ENCODE measurements at regions not wholly inside any gene's neighbourhood (a gene's known extent, or its start where the extent isn't known, plus 50 kb on each side); places are given as distances from the start of the nearest gene placed in this dataset.

- H3K27ac Mint-ChIP-seq: no peak overlapping the region
- H3K4me1 Mint-ChIP-seq: no peaks in the 10 kb centered on the region
- CTCF ChIA-PET: no interaction called here
- H3K27me3 Mint-ChIP-seq: no peaks in the 10 kb centered on the region
- DNase-seq (no peak), ATAC-seq (no peak)
- H3K36me3 Mint-ChIP-seq: no peaks in the 10 kb centered on the region
- no peak overlapping the region for H3K4me3 Mint-ChIP-seq
- peaks cover 9% of the 10 kb centered on the region for H3K9me3 Mint-ChIP-seq (ENCODE audit: low read depth)
Measured at GRCh38 chr2:122590524-122590923, 835.1 kb downstream of the TSN start.

GRCh38 chr2:122595065-122595464 lies 839.6 kb downstream of the TSN start:
- ATAC-seq (no peak), DNase-seq (no peak)
- Mint-ChIP-seq H3K27me3 (no peaks in the 10 kb centered on the region), H3K9me3 (ENCODE audit: low read depth) (peaks cover 5% of the 10 kb centered on the region), H3K4me3 (no peak overlapping the region), H3K27ac (no peak overlapping the region), H3K4me1 (no peaks in the 10 kb centered on the region), H3K36me3 (no peaks in the 10 kb centered on the region)
- CTCF ChIA-PET: no interaction called here

- ATAC-seq (no peak), DNase-seq (no peak)
- CTCF ChIA-PET: no interaction called here
- Mint-ChIP-seq H3K9me3 (ENCODE audit: low read depth) (peaks cover 5% of the 10 kb centered on the region), H3K27me3 (no peaks in the 10 kb centered on the region), H3K27ac (no peak overlapping the region), H3K4me3 (no peak overlapping the region), H3K4me1 (no peaks in the 10 kb centered on the region), H3K36me3 (no peaks in the 10 kb centered on the region)
Measured at GRCh38 chr2:122596598-122596997, 841.1 kb downstream of the TSN start.

- Mint-ChIP-seq H3K9me3 (ENCODE audit: low read depth) (no peaks in the 10 kb centered on the region), H3K27ac (no peak overlapping the region), H3K4me3 (no peak overlapping the region), H3K4me1 (no peaks in the 10 kb centered on the region), H3K27me3 (no peaks in the 10 kb centered on the region), H3K36me3 (no peaks in the 10 kb centered on the region)
- CTCF ChIA-PET: no interaction called here
- no peak for ATAC-seq
- no peak for DNase-seq
Measured at GRCh38 chr2:122598784-122599183, 843.3 kb downstream of the TSN start.

DNA sequence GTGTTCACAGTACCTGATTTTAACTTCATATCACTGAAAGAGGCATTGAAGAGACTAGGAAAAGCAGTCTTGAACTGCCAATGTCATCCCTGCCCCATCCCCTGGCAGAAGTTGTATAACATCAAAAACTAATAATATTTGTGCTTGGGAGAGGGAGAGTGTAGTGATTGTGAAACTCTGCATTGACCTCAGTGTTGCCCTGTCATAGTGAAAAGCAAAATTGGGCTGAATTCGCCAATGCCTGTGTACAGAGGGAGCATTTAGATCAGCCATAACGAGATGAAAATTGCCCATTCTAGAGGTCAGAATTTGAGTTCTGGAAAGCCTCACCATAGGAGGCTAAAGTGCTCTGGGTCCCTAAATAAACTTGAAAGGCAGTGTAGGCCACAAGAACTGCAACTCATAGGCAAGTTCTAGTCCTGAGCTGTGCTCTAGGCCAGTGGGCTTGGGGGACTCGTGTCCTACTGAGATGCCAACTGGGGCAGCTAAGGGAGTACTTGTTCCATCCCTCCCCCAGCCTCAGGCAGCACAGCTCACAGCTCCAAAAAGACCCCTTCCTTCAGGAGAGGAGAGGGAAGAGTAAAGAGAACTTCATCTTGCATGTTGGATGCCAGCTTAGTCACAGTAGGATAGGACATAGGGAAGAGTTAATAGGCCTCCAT lies 855.6 kb downstream of the TSN start:
- Mint-ChIP-seq H3K27me3 (no peaks in the 10 kb centered on the region), H3K4me3 (no peak overlapping the region), H3K9me3 (ENCODE audit: low read depth) (peaks cover 5% of the 10 kb centered on the region), H3K27ac (no peak overlapping the region), H3K4me1 (no peaks in the 10 kb centered on the region), H3K36me3 (no peaks in the 10 kb centered on the region)
- CTCF ChIA-PET: no interaction called here
- ATAC-seq: no peak
- DNase-seq: no peak

- Mint-ChIP-seq H3K27me3 (no peaks in the 10 kb centered on the region), H3K4me3 (no peak overlapping the region), H3K9me3 (ENCODE audit: low read depth) (peaks cover 14% of the 10 kb centered on the region), H3K27ac (no peak overlapping the region), H3K36me3 (no peaks in the 10 kb centered on the region), H3K4me1 (no peaks in the 10 kb centered on the region)
- CTCF ChIA-PET: no interaction called here
- ATAC-seq (no peak), DNase-seq (no peak)
Measured at GRCh38 chr2:122622934-122623333, 867.5 kb downstream of the TSN start.

DNA sequence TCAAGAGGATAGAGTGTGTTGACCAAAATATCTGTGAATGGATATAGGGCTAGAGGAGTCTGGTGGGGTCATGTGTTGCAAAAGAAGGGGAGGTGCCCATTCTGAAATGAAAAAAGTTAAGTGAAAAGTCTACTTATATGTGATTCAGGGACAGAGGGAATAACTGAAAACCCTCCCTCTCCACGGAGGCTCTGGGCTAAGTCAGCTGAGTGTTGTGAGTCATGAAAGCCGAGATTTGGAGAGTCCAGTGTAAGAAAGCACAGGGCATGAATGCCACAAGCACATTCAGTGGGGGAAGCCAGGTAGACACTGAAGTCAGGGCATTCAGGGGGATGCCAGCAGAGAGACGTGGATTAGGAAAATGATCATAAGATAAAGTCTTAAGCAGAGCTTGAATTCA lies 871.9 kb downstream of the TSN start:
- DNase-seq (no peak), ATAC-seq (no peak)
- H3K27ac Mint-ChIP-seq: no peak overlapping the region
- H3K9me3 Mint-ChIP-seq (ENCODE audit: low read depth): peaks cover 7% of the 10 kb centered on the region
- no peaks in the 10 kb centered on the region for H3K36me3 Mint-ChIP-seq
- CTCF ChIA-PET: no interaction called here
- H3K4me3 Mint-ChIP-seq: no peak overlapping the region
- no peaks in the 10 kb centered on the region for H3K4me1 Mint-ChIP-seq
- no peaks in the 10 kb centered on the region for H3K27me3 Mint-ChIP-seq

GRCh38 chr2:122634256-122634655 lies 878.8 kb downstream of the TSN start:
- Mint-ChIP-seq H3K27ac (no peak overlapping the region), H3K9me3 (ENCODE audit: low read depth) (peaks cover 3% of the 10 kb centered on the region), H3K27me3 (no peaks in the 10 kb centered on the region), H3K4me3 (no peak overlapping the region), H3K36me3 (no peaks in the 10 kb centered on the region), H3K4me1 (no peaks in the 10 kb centered on the region)
- DNase-seq (no peak), ATAC-seq (no peak)
- CTCF ChIA-PET: no interaction called here

GRCh38 chr2:122634920-122635319 lies 879.5 kb downstream of the TSN start:
- Mint-ChIP-seq H3K9me3 (ENCODE audit: low read depth) (peaks cover 3% of the 10 kb centered on the region), H3K27ac (no peak overlapping the region), H3K36me3 (no peaks in the 10 kb centered on the region), H3K27me3 (no peaks in the 10 kb centered on the region), H3K4me3 (no peak overlapping the region), H3K4me1 (no peaks in the 10 kb centered on the region)
- no peak for DNase-seq
- no peak for ATAC-seq
- CTCF ChIA-PET: no interaction called here

GRCh38 chr2:122635686-122636085 lies 880.2 kb downstream of the TSN start:
- CTCF ChIA-PET: no interaction called here
- H3K9me3 Mint-ChIP-seq (ENCODE audit: low read depth): peaks cover 9% of the 10 kb centered on the region
- no peak overlapping the region for H3K27ac Mint-ChIP-seq
- H3K27me3 Mint-ChIP-seq: no peaks in the 10 kb centered on the region
- H3K4me1 Mint-ChIP-seq: no peaks in the 10 kb centered on the region
- H3K4me3 Mint-ChIP-seq: no peak overlapping the region
- DNase-seq (no peak), ATAC-seq (no peak)
- H3K36me3 Mint-ChIP-seq: no peaks in the 10 kb centered on the region

DNA sequence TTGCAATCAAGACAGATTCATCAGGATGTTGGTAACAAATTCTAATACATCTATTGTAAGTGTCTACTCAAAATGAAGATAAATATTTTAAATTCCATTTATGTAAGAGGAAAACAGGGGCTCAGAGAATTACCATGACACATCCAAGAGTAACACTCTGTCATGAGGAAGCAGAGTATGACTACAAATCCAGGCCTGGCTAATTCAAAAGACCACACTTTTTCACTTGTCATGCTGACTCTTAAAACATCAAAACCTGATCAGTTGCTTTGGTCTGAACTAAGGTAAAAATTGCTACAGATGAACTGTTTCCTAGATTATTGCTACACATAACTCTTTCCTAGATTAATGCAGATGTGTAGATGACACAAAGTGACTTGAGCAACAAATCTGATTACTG lies 880.6 kb downstream of the TSN start:
- DNase-seq (no peak), ATAC-seq (no peak)
- H3K27me3 Mint-ChIP-seq: no peaks in the 10 kb centered on the region
- CTCF ChIA-PET: no interaction called here
- H3K9me3 Mint-ChIP-seq (ENCODE audit: low read depth): peaks cover 10% of the 10 kb centered on the region
- no peak overlapping the region for H3K4me3 Mint-ChIP-seq
- no peaks in the 10 kb centered on the region for H3K36me3 Mint-ChIP-seq
- H3K4me1 Mint-ChIP-seq: no peaks in the 10 kb centered on the region
- H3K27ac Mint-ChIP-seq: no peak overlapping the region

- Mint-ChIP-seq H3K27me3 (no peaks in the 10 kb centered on the region), H3K36me3 (no peaks in the 10 kb centered on the region), H3K9me3 (ENCODE audit: low read depth) (peaks cover 10% of the 10 kb centered on the region), H3K4me3 (no peak overlapping the region), H3K27ac (no peak overlapping the region), H3K4me1 (no peaks in the 10 kb centered on the region)
- ATAC-seq (no peak), DNase-seq (no peak)
- CTCF ChIA-PET: no interaction called here
Measured at GRCh38 chr2:122639176-122639575, 883.7 kb downstream of the TSN start.

- CTCF ChIA-PET: no interaction called here
- ATAC-seq: no peak
- no peaks in the 10 kb centered on the region for H3K27me3 Mint-ChIP-seq
- no peaks in the 10 kb centered on the region for H3K36me3 Mint-ChIP-seq
- no peak overlapping the region for H3K4me3 Mint-ChIP-seq
- DNase-seq: no peak
- H3K9me3 Mint-ChIP-seq (ENCODE audit: low read depth): peaks cover 12% of the 10 kb centered on the region
- no peaks in the 10 kb centered on the region for H3K4me1 Mint-ChIP-seq
- no peak overlapping the region for H3K27ac Mint-ChIP-seq
Measured at GRCh38 chr2:122639711-122640110, 884.3 kb downstream of the TSN start.

DNA sequence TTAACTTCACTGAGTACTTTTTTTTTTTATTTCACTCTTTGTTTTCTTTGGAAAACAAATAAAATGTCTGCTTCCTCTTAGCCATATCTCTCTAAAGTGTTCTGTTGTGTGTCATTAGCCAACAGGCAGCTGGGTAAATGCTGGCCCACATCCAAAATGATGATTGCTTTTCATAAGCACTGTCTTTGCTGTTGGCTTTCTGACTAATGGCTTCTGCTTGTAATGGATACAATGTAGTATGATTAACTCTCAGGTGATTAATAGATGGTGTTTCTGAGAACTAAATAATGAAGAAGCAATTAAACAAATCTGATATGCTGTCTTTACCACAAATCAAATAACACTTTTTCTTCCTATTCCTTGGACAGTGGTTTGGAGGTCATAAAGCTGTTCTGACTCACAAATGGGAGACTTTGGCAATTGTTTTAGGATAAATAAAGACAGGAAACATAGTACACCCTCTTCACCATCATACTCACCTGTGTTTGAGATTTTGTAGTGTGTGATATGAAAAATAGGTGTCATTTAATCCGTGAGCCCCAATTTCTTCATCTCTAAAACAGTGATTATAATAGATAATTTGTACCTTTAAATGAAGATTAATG lies 888.4 kb downstream of the TSN start:
- CTCF ChIA-PET: no interaction called here
- Mint-ChIP-seq H3K36me3 (no peaks in the 10 kb centered on the region), H3K27me3 (no peaks in the 10 kb centered on the region), H3K4me1 (no peaks in the 10 kb centered on the region), H3K9me3 (ENCODE audit: low read depth) (peaks cover 14% of the 10 kb centered on the region), H3K4me3 (no peak overlapping the region), H3K27ac (no peak overlapping the region)
- no peak for ATAC-seq
- DNase-seq: no peak

DNA sequence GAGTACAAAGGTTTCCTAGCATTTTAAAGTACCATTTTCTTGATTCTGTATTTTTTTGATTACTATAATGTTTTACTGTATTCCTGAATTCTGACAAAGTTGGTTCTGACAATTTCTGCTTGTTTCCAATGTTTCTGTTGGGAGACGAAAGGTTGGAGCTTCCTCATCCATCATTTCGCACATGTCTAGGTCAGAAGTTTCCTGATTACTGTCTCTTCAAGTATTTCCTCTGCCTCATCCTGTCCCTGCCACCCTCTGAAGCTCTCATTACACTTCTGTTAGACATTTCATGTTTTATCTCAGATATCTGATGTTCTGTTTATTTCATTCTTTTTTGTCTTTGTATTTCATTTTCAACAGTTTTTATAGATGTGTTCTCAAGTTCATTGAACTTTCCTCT lies 895.8 kb downstream of the TSN start:
- Mint-ChIP-seq H3K4me3 (no peak overlapping the region), H3K36me3 (no peaks in the 10 kb centered on the region), H3K27ac (no peak overlapping the region), H3K9me3 (ENCODE audit: low read depth) (peaks cover 3% of the 10 kb centered on the region), H3K27me3 (no peaks in the 10 kb centered on the region), H3K4me1 (no peaks in the 10 kb centered on the region)
- DNase-seq: no peak
- ATAC-seq: no peak
- CTCF ChIA-PET: no interaction called here
